OCI-LY3 (cell line): ENCODE measurements at regions not wholly inside any gene's neighbourhood (a gene's known extent, or its start where the extent isn't known, plus 50 kb on each side); places are given as distances from the start of the nearest gene placed in this dataset.

ENCODE experiments used
- CTCF ChIP-seq: fragments of 200-600, 300-600 bp; sonication (generic); IDR thresholded peaks from 2 replicates; pipeline ENCODE4 v1.5.1; 2014; ENCODE audit warnings: antibody characterized with exemption, low read length, low read depth
- EZH2phosphoT487 ChIP-seq: fragments of 200-600 bp; shearing (Covaris generic); IDR thresholded peaks from 2 replicates; pipeline ENCODE4 v1.6.1; 2018; ENCODE audit warnings: antibody characterized with exemption, mixed run types, low read depth

DNA sequence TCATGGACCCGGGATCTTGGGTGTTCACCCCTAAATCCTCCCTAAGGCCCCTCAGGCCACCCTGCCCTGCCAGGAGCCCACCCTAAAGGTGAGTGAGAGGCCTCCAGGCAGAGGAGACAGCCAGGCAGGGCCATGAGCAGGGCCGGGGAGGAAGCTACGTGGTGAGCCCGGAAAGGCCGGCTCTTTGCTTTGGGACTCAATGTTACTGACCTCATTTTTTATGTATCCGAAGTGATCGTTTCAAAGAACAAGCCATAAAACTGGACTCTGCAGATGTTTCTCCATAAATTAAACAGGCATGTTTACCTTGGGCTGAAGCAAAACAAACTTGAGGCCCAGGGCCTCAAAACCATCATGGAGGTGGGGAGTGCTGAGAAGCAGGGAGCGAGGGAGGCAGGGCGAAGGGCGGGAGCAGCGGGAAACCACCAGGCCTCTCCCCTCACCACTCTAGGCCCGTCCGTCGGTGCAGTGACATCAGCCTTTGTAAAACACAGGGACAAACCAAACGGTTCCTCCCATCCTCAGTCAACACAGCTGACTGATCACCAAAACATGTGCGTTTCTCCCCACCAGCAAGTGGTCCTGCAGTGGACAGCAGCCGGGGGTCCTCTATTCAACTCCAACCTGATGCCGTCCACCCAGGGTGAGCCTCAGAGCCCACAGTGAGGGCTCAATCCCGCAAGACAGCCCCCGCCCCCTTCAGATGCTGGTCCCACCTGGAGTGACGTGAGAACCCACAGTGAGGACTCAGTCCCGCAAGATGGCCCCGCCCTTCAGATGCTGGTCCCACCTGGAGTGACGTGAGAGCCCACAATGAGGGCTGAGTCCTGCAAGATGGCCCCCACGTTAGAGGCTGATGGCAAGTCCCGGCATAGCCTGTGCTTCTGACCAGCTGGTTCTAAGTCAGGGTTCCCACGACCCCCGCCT, 102.9 kb upstream of the LRPAP1 start:
- no peak for TF ChIP-seq CTCF
- TF ChIP-seq EZH2phosphoT487: no peak
